B cell (primary cell): ENCODE measurements at regions not wholly inside any gene's neighbourhood (a gene's known extent, or its start where the extent isn't known, plus 50 kb on each side); places are given as distances from the start of the nearest gene placed in this dataset.

Experiments used
- ATAC-seq: fragments of 200-7000 bp; cut with Tn5 transposase; one replicate; pipeline ENCODE4 v1.10.0; 2021; ENCODE audit warnings: low read depth, mild to moderate bottlenecking, moderate number of reproducible peaks, moderate library complexity
- CTCF ChIA-PET: fragments of 350-600 bp; sonication (Branson Sonifier 250); formaldehyde crosslinking; loops from one replicate; lab custom pipeline; 2021; ENCODE audit warnings: antibody characterized with exemption, inconsistent platforms; lab: Charles Lee
- POLR2A ChIA-PET: fragments of 350-600 bp; sonication (Branson Sonifier 250); formaldehyde crosslinking; loops from one replicate; lab custom pipeline; 2021; ENCODE audit warnings: antibody characterized with exemption; lab: Charles Lee
- DNase-seq: peaks from one replicate; pipeline ENCODE4 v3.0.0; 2013
- H2AFZ ChIP-seq: 2 replicates; pipeline ENCODE4 v1.6.1; 2012; ENCODE audit warnings: mild to moderate bottlenecking, low read depth, low read length; ENCODE audit not compliant: insufficient read depth, poor library complexity, severe bottlenecking
- H3K27ac ChIP-seq, 2 donors: 1 replicate in 1 of 2; 2 replicates in 1 of 2; pipeline ENCODE4 v1.5.1; 2012 to 2013; ENCODE audit warnings: low read length in 2 of 2, mild to moderate bottlenecking in 2 of 2, moderate library complexity in 1 of 2
- H3K27me3 ChIP-seq, 4 experiments: fragments of 200-600 bp in 1 of 4; sonication (generic) in 1 of 4; replicated peaks in 1 of 4; 1 replicate in 2 of 4; 2 replicates in 2 of 4; pipeline versions ENCODE4 v1.6.1 to v1.7.0; 2013 to 2016; ENCODE audit warnings: low read length in 3 of 4, mild to moderate bottlenecking in 2 of 4, mixed read lengths in 1 of 4, moderate library complexity in 1 of 4; ENCODE audit not compliant: insufficient read depth in 4 of 4, control insufficient read depth in 3 of 4; ENCODE audit errors: control extremely low read depth in 1 of 4
- H3K36me3 ChIP-seq, 2 experiments: replicated peaks in 1 of 2; 1 replicate in 1 of 2; 2 replicates in 1 of 2; pipeline versions ENCODE4 v1.6.1 to v1.7.1; 2013; ENCODE audit warnings: low read length in 1 of 2; ENCODE audit not compliant: insufficient read depth in 2 of 2, control insufficient read depth in 1 of 2; ENCODE audit errors: control extremely low read depth in 1 of 2, extremely low read depth in 1 of 2
- H3K4me1 ChIP-seq, 2 donors: fragments of 200-600 bp in 1 of 2; sonication (generic) in 1 of 2; 1 replicate in 1 of 2; 2 replicates in 1 of 2; pipeline versions ENCODE4 v1.5.1 to v1.6.1; 2013 to 2017; ENCODE audit warnings: low read length in 2 of 2; ENCODE audit not compliant: control insufficient read depth in 2 of 2, insufficient read depth in 2 of 2
- H3K4me2 ChIP-seq: replicated peaks from 2 replicates; pipeline ENCODE3; 2012; ENCODE audit warnings: mild to moderate bottlenecking, low read depth, low read length; ENCODE audit not compliant: poor library complexity, severe bottlenecking
- H3K4me3 ChIP-seq, 5 experiments: fragments of 200-600 bp in 1 of 5; sonication (generic) in 1 of 5; 1 replicate in 3 of 5; 2 replicates in 2 of 5; pipeline versions ENCODE4 v1.5.1 to v1.7.0; 2011 to 2016; ENCODE audit warnings: low read length in 4 of 5, mild to moderate bottlenecking in 4 of 5, low read depth in 2 of 5, control low read depth in 1 of 5, moderate library complexity in 1 of 5; ENCODE audit not compliant: insufficient read depth in 1 of 5; ENCODE audit errors: control extremely low read depth in 1 of 5, extremely low read depth in 1 of 5
- H3K79me2 ChIP-seq: fragments of 200-600 bp; sonication (generic); one replicate; pipeline ENCODE4 v1.6.0; 2016; ENCODE audit warnings: low read length; ENCODE audit not compliant: control insufficient read depth, insufficient read depth
- H3K9ac ChIP-seq: fragments of 200-600 bp; sonication (generic); 2 replicates; pipeline ENCODE4 v1.6.1; 2017; ENCODE audit warnings: mild to moderate bottlenecking, low read length, moderate library complexity
- H3K9me3 ChIP-seq, 3 donors: one replicate each; pipeline versions ENCODE4 v1.6.1 to v1.7.1; 2013; ENCODE audit warnings: low read length in 2 of 3; ENCODE audit not compliant: control insufficient read depth in 2 of 3, insufficient read depth in 1 of 3; ENCODE audit errors: control extremely low read depth in 1 of 3
- H4K20me1 ChIP-seq: 2 replicates; pipeline ENCODE4 v1.6.0; 2012; ENCODE audit warnings: mild to moderate bottlenecking, low read length; ENCODE audit not compliant: insufficient read depth, control insufficient read depth, poor library complexity, severe bottlenecking
- H3K27ac Mint-ChIP-seq: one replicate; pipeline ENCODE4 v1.8.0; 2021; ENCODE audit warnings: mixed read lengths
- H3K27me3 Mint-ChIP-seq: one replicate; pipeline ENCODE4 v1.8.0; 2021; ENCODE audit warnings: mixed read lengths
- H3K4me1 Mint-ChIP-seq: one replicate; pipeline ENCODE4 v1.8.0; 2021; ENCODE audit warnings: mixed read lengths
- H3K4me3 Mint-ChIP-seq: one replicate; pipeline ENCODE4 v1.8.0; 2021; ENCODE audit warnings: mixed read lengths
- H3K9me3 Mint-ChIP-seq: one replicate; pipeline ENCODE4 v1.8.0; 2022; ENCODE audit warnings: mixed read lengths; ENCODE audit not compliant: insufficient read depth
- CTCF ChIP-seq: fragments of 200-600 bp; IDR thresholded peaks from one replicate; pipeline ENCODE4 v1.8.0; 2022; ENCODE audit warnings: antibody characterized with exemption, mild to moderate bottlenecking
- EZH2 ChIP-seq: IDR thresholded peaks from 2 replicates; pipeline ENCODE4 v1.6.1; 2012; ENCODE audit warnings: borderline replicate concordance, low read depth, mild to moderate bottlenecking, moderate library complexity, low read length; ENCODE audit not compliant: insufficient read depth, poor library complexity, severe bottlenecking
- whole genome bisulfite sequencing: methylation state at CpG from one replicate; pipeline ENCODE4 v1.1.5; 2013; ENCODE audit warnings: missing lambda C conversion rate; ENCODE audit not compliant: insufficient coverage; 5-methylcytosine and 5-hydroxymethylcytosine counted together
- intact Hi-C: fragments of 100-400 bp; cut with micrococcal nuclease; formaldehyde crosslinking; loops from one replicate; pipeline ENCODE4 v1.10.0; 2022

GRCh38 chr3:41118461-41119390 is 80.6 kb upstream of the CTNNB1 start:
- no peaks in the 10 kb centered on the region for H4K20me1 ChIP-seq
- H3K36me3 ChIP-seq, result no peaks in the 10 kb centered on the region
- H3K9me3 ChIP-seq, result no peaks in the 10 kb centered on the region
- no peak overlapping the region for H2AFZ ChIP-seq
- POLR2A ChIA-PET, result no interaction called here
- CTCF ChIA-PET, result no interaction called here
- intact Hi-C loops, result no loop called here
- H3K27ac Mint-ChIP-seq, result no peak overlapping the region
- H3K4me1 Mint-ChIP-seq, result peaks cover 13% of the 10 kb centered on the region
- WGBS, result 92% methylated on average over 3 of the region's 10 CpGs
- no peak for ATAC-seq
- TF ChIP-seq EZH2 (no peak), CTCF (no peak)
- peaks cover 10 to 11% of the 10 kb centered on the region in 2 donors for H3K4me1 ChIP-seq
- H3K9me3 Mint-ChIP-seq, result no peaks in the 10 kb centered on the region
- no peaks in the 10 kb centered on the region for H3K79me2 ChIP-seq
- H3K9ac ChIP-seq, result no peak overlapping the region
- peaks cover 17% of the 10 kb centered on the region for H3K27me3 Mint-ChIP-seq
- no peak overlapping the region for H3K27ac ChIP-seq
- no peak for DNase-seq
- no peak overlapping the region for H3K4me2 ChIP-seq
- H3K4me3 ChIP-seq, result no peak overlapping the region
- H3K27me3 ChIP-seq, result no peaks in the 10 kb centered on the region
- H3K4me3 Mint-ChIP-seq, result no peak overlapping the region

GRCh38 chr3:41120460-41120859 is 78.8 kb upstream of the CTNNB1 start:
- H3K9me3 Mint-ChIP-seq, result no peaks in the 10 kb centered on the region
- Histone ChIP-seq H3K4me3 (no peak overlapping the region), H2AFZ (no peak overlapping the region), H3K27ac (no peak overlapping the region), H3K9me3 (peaks cover 0 to 2% (median 0%) of the 10 kb centered on the region in 3 donors), H3K79me2 (no peaks in the 10 kb centered on the region), H3K27me3 (no peaks in the 10 kb centered on the region), H3K4me2 (no peak overlapping the region), H3K36me3 (no peaks in the 10 kb centered on the region), H4K20me1 (no peaks in the 10 kb centered on the region), H3K4me1 (peaks cover 10 to 11% of the 10 kb centered on the region in 2 donors), H3K9ac (no peak overlapping the region)
- no peak overlapping the region for H3K4me3 Mint-ChIP-seq
- intact Hi-C loops, result no loop called here
- ATAC-seq, result no peak
- H3K4me1 Mint-ChIP-seq, result peaks cover 13% of the 10 kb centered on the region
- H3K27me3 Mint-ChIP-seq, result peaks cover 19% of the 10 kb centered on the region
- WGBS, result 57% methylated on average over 6 of the region's 7 CpGs
- POLR2A ChIA-PET, result no interaction called here
- CTCF ChIA-PET, result no interaction called here
- TF ChIP-seq CTCF, result no peak
- no peak for TF ChIP-seq EZH2
- DNase-seq, result no peak
- H3K27ac Mint-ChIP-seq, result no peak overlapping the region
